Naive thymus-derived CD4-positive, alpha-beta T cell (primary cell): ENCODE measurements at regions not wholly inside any gene's neighbourhood (a gene's known extent, or its start where the extent isn't known, plus 50 kb on each side); places are given as distances from the start of the nearest gene placed in this dataset.
"Not testable (repeated sequence)": the region's sequence is repeated elsewhere in the genome, so short reads cannot be mapped to it uniquely, and the experiment has no call there.

Experiments used
- ATAC-seq: fragments of 150-1000 bp; cut with Tn5 transposase; 2 replicates; pipeline ENCODE4 v1.10.0; 2021; ENCODE audit warnings: mild to moderate bottlenecking, moderate library complexity
- CTCF ChIA-PET: fragments of 350-600 bp; sonication (Branson Sonifier 250); formaldehyde crosslinking; loops from one replicate; lab custom pipeline; 2021; ENCODE audit warnings: antibody characterized with exemption; lab: Charles Lee
- POLR2A ChIA-PET: fragments of 350-600 bp; sonication (Branson Sonifier 250); formaldehyde crosslinking; loops from one replicate; lab custom pipeline; 2021; ENCODE audit warnings: antibody characterized with exemption, inconsistent platforms; lab: Charles Lee
- DNase-seq, 9 donors: peaks; one replicate each; pipeline versions ENCODE4 v3.0.0 to v3.0.0-alpha.2; 2020 to 2022; ENCODE audit warnings: mixed read lengths in 1 of 9
- H3K27ac ChIP-seq: one replicate; pipeline ENCODE4 v1.7.0; 2013; ENCODE audit warnings: mild to moderate bottlenecking, low read depth, low read length, moderate library complexity
- H3K27me3 ChIP-seq, 2 donors: one replicate each; pipeline ENCODE4 v1.7.0; 2013; ENCODE audit warnings: low read length in 2 of 2, mild to moderate bottlenecking in 2 of 2, moderate library complexity in 2 of 2; ENCODE audit not compliant: control insufficient read depth in 2 of 2, insufficient read depth in 2 of 2
- H3K36me3 ChIP-seq, 3 experiments: 1 replicate in 2 of 3; 2 replicates in 1 of 3; pipeline ENCODE4 v1.7.0; 2013; ENCODE audit warnings: low read length in 3 of 3, mild to moderate bottlenecking in 3 of 3, moderate library complexity in 1 of 3; ENCODE audit not compliant: insufficient read depth in 3 of 3, control insufficient read depth in 2 of 3
- H3K4me1 ChIP-seq, 2 donors: one replicate each; pipeline ENCODE4 v1.7.0; 2013; ENCODE audit warnings: low read length in 2 of 2, mild to moderate bottlenecking in 2 of 2, moderate library complexity in 1 of 2; ENCODE audit not compliant: control insufficient read depth in 2 of 2, insufficient read depth in 2 of 2
- H3K4me3 ChIP-seq: 2 replicates; pipeline ENCODE4 v1.7.0; 2013; ENCODE audit warnings: mild to moderate bottlenecking, low read length
- H3K9me3 ChIP-seq, 3 experiments: 1 replicate in 2 of 3; 2 replicates in 1 of 3; pipeline ENCODE4 v1.7.0; 2013; ENCODE audit warnings: low read length in 3 of 3; ENCODE audit not compliant: control insufficient read depth in 2 of 3
- H3K27ac Mint-ChIP-seq, 9 donors: one replicate each; pipeline ENCODE4 v1.8.0; 2020 to 2022; ENCODE audit warnings: mixed read lengths in 9 of 9, mild to moderate bottlenecking in 8 of 9, moderate library complexity in 5 of 9, inconsistent platforms in 2 of 9
- H3K27me3 Mint-ChIP-seq, 5 donors: one replicate each; pipeline ENCODE4 v1.8.0; 2021 to 2022; ENCODE audit warnings: mixed read lengths in 5 of 5, mild to moderate bottlenecking in 1 of 5
- H3K36me3 Mint-ChIP-seq, 5 donors: one replicate each; pipeline ENCODE4 v1.8.0; 2020 to 2022; ENCODE audit warnings: mixed read lengths in 5 of 5, mild to moderate bottlenecking in 3 of 5, inconsistent platforms in 1 of 5
- H3K4me1 Mint-ChIP-seq, 7 donors: one replicate each; pipeline ENCODE4 v1.8.0; 2020 to 2022; ENCODE audit warnings: mixed read lengths in 7 of 7, mild to moderate bottlenecking in 3 of 7, inconsistent platforms in 1 of 7
- H3K4me3 Mint-ChIP-seq, 10 donors: one replicate each; pipeline ENCODE4 v1.8.0; 2020 to 2022; ENCODE audit warnings: mild to moderate bottlenecking in 10 of 10, mixed read lengths in 10 of 10, moderate library complexity in 6 of 10, inconsistent platforms in 2 of 10
- H3K9me3 Mint-ChIP-seq, 11 donors: one replicate each; pipeline ENCODE4 v1.8.0; 2020 to 2022; ENCODE audit warnings: mixed read lengths in 11 of 11, mild to moderate bottlenecking in 4 of 11, inconsistent platforms in 1 of 11, moderate library complexity in 1 of 11
- intact Hi-C, 2 donors: fragments of 100-400 bp; cut with micrococcal nuclease; formaldehyde crosslinking; loops; one replicate each; pipeline ENCODE4 v1.15.1; 2023

DNA sequence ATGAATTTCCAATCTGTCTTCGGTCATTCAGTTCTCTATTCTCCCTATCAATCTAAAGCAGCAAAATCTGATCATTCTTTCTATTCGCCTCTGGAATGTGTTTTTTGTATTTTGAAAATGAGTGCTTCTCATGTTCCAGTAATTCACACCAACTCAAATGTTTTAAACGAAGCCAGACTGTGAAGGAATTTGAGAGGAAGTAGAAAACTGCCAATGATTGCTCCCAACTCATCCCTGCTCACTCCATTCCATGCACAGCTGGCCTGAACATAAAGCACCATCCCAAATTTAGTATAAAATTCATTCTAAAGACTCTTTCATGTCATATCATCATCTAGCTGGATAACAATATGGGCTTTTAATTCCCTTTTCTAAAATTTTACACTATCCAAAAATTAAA is 123.8 kb downstream of the DUSP6 start:
- no peak for DNase-seq
- no peaks in the 10 kb centered on the region for H3K9me3 ChIP-seq
- intact Hi-C loops = loop anchor here (5.0 kb wide), 3 partner anchors 186 to 479 kb away; partner anchors contain the start of genes ATP2B1 (in 1 of the 2) and POC1B (in 1 of the 2)
- no peaks in the 10 kb centered on the region for H3K27me3 Mint-ChIP-seq
- H3K36me3 ChIP-seq = no peaks in the 10 kb centered on the region
- ChIA-PET CTCF (no interaction called here), POLR2A (no interaction called here)
- peaks cover 16 to 23% of the 10 kb centered on the region in 2 donors for H3K4me1 ChIP-seq
- H3K4me3 ChIP-seq = no peak overlapping the region
- no peak overlapping the region for H3K4me3 Mint-ChIP-seq
- ATAC-seq = no peak
- no peaks in the 10 kb centered on the region for H3K27me3 ChIP-seq
- H3K27ac ChIP-seq = no peak overlapping the region
- peaks cover 25 to 79% (median 65%) of the 10 kb centered on the region in 7 donors for H3K4me1 Mint-ChIP-seq
- H3K36me3 Mint-ChIP-seq = peaks cover 0 to 23% (median 0%) of the 10 kb centered on the region in 5 donors
- H3K27ac Mint-ChIP-seq = no peak overlapping the region
- H3K9me3 Mint-ChIP-seq = peaks cover 0 to 4% (median 0%) of the 10 kb centered on the region in 11 donors

DNA sequence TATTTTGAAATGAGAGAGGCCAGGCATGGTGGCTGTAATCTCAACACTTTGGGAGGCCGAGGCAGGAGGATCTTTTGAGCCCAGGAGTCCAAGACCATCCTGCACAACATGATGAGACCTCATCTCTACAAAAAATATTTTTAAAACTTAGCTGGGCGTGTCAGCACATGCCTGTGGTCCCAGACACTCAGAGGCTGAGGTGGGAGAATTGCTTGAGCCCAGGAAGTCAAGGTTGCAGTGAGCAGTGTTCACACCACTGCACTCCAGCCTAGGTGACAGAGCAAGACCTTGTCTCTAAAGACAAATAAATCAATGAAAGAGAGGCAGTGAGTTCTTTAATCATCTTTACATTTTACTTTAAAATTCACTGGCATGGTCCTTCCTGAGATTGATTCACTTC is 124.5 kb downstream of the DUSP6 start:
- H3K27me3 ChIP-seq = no peaks in the 10 kb centered on the region
- H3K4me1 Mint-ChIP-seq = peaks cover 24 to 79% (median 63%) of the 10 kb centered on the region in 7 donors
- peak overlapping the region in 1 of 9 donors; percentile 10 for H3K27ac Mint-ChIP-seq
- POLR2A ChIA-PET = interaction anchor here (0.6 kb wide), 1 partner anchor 786 kb away, joined by 3 read pairs; no protein-coding TSS in a partner anchor
- no peak overlapping the region for H3K27ac ChIP-seq
- CTCF ChIA-PET = no interaction called here
- peaks cover 0 to 21% (median 0%) of the 10 kb centered on the region in 5 donors for H3K36me3 Mint-ChIP-seq
- H3K4me1 ChIP-seq = peaks cover 16 to 23% of the 10 kb centered on the region in 2 donors
- H3K9me3 ChIP-seq = no peaks in the 10 kb centered on the region
- no peak for DNase-seq
- no peak overlapping the region for H3K4me3 ChIP-seq
- intact Hi-C loops = loop anchor here (5.0 kb wide), 3 partner anchors 185 to 480 kb away; partner anchors contain the start of genes ATP2B1 (in 1 of the 2) and POC1B (in 1 of the 2)
- H3K9me3 Mint-ChIP-seq = peaks cover 0 to 7% (median 0%) of the 10 kb centered on the region in 11 donors
- H3K27me3 Mint-ChIP-seq = no peaks in the 10 kb centered on the region
- no peak for ATAC-seq
- no peaks in the 10 kb centered on the region for H3K36me3 ChIP-seq
- no peak overlapping the region for H3K4me3 Mint-ChIP-seq

DNA sequence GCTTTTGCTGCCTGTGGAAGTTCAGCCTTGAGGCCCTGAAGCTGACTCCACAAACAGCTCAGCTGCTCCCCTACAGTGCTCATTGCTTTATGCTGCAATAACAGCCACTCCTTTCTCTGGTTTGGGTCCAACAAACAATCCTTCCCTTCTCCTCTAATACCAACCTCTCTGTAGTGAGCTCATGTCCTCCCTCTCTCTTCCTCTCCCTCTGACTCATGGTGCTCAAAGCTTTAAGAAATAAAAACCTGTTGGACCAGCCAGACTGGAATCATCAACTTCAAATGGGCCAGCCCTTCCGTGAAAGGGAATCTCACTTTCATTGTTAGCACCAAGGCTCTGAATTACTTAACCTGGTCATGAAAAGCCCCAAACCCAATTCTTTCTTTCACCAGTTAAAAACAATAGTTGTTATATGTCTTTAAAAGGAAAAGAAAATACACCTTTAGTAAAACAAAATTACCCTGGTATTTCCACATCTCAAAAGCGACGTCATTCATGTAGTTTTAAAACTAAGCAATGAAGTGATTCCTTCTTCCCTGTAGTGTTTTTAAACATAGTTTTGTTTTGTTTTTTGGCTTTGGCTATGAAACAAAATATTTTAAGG is 126.4 kb downstream of the DUSP6 start:
- intact Hi-C loops = loop anchor here (1.0 to 5.0 kb wide), 11 partner anchors 9 to 481 kb away; partner anchors contain the start of genes DUSP6 (in 2 of the 2), ATP2B1 (in 1 of the 2) and POC1B (in 1 of the 2)
- ATAC-seq (peak; percentile 26), DNase-seq (peak in 1 of 9 donors; percentile 47)
- H3K27ac Mint-ChIP-seq = peak overlapping the region; percentile 38 to 94 (median 63)
- no peaks in the 10 kb centered on the region for H3K27me3 Mint-ChIP-seq
- peaks cover 0 to 20% (median 0%) of the 10 kb centered on the region in 5 donors for H3K36me3 Mint-ChIP-seq
- Histone ChIP-seq H3K4me1 (peaks cover 16 to 17% of the 10 kb centered on the region in 2 donors), H3K36me3 (no peaks in the 10 kb centered on the region), H3K4me3 (no peak overlapping the region), H3K27me3 (no peaks in the 10 kb centered on the region), H3K27ac (no peak overlapping the region), H3K9me3 (no peaks in the 10 kb centered on the region)
- ChIA-PET POLR2A (interaction anchor here (1.2 kb wide), 1 partner anchor 12 kb away, joined by 3 read pairs; no protein-coding TSS in a partner anchor), CTCF (interaction anchor here (0.6 kb wide), 1 partner anchor 136 kb away, joined by 4 read pairs; no protein-coding TSS in a partner anchor)
- H3K4me3 Mint-ChIP-seq = peak overlapping the region in 8 of 10 donors; percentile 26 to 74 (median 54)
- peaks cover 18 to 76% (median 48%) of the 10 kb centered on the region in 7 donors for H3K4me1 Mint-ChIP-seq
- H3K9me3 Mint-ChIP-seq = peaks cover 0 to 5% (median 0%) of the 10 kb centered on the region in 11 donors

DNA sequence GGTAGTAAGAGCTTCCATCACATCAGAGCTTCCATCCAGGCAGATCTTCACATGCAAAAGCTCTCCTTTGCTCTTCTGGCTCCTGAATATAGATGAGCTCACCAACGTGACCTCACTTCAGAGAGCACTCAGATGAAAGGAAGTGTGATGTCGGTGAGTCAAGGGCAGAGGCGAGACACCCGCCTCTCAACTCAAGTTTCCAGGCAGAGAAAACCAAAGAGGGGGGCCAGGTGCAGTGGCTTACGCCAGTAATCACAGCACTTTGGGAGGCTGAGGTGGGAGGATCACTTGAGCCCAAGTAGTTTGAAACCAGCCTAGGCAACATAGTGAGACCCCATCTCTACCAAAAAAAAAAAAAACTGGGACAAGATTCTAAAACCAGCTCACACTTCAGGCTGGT is 126.9 kb downstream of the DUSP6 start:
- H3K4me3 Mint-ChIP-seq = peak overlapping the region; percentile 27 to 74 (median 58)
- intact Hi-C loops = loop anchor here (1.0 to 5.0 kb wide), 11 partner anchors 10 to 482 kb away; partner anchors contain the start of genes DUSP6 (in 2 of the 2), ATP2B1 (in 1 of the 2) and POC1B (in 1 of the 2)
- peaks cover 0 to 7% (median 0%) of the 10 kb centered on the region in 11 donors for H3K9me3 Mint-ChIP-seq
- ChIA-PET POLR2A (interaction anchor here (0.5 to 1.2 kb wide), 2 partner anchors 12 to 66 kb away, joined by 3 read pairs; no protein-coding TSS in a partner anchor), CTCF (interaction anchor here (0.6 kb wide), 1 partner anchor 136 kb away, joined by 4 read pairs; no protein-coding TSS in a partner anchor)
- peak; percentile 18 to 80 (median 66) for DNase-seq
- no peak overlapping the region for H3K4me3 ChIP-seq
- no peaks in the 10 kb centered on the region for H3K9me3 ChIP-seq
- peaks cover 16 to 17% of the 10 kb centered on the region in 2 donors for H3K4me1 ChIP-seq
- H3K36me3 Mint-ChIP-seq = peaks cover 0 to 23% (median 0%) of the 10 kb centered on the region in 5 donors
- no peaks in the 10 kb centered on the region for H3K27me3 ChIP-seq
- H3K27me3 Mint-ChIP-seq = no peaks in the 10 kb centered on the region
- H3K27ac ChIP-seq = no peak overlapping the region
- ATAC-seq = peak; percentile 99
- peak overlapping the region; percentile 56 to 94 (median 82) for H3K27ac Mint-ChIP-seq
- no peaks in the 10 kb centered on the region for H3K36me3 ChIP-seq
- H3K4me1 Mint-ChIP-seq = peaks cover 18 to 76% (median 45%) of the 10 kb centered on the region in 7 donors

DNA sequence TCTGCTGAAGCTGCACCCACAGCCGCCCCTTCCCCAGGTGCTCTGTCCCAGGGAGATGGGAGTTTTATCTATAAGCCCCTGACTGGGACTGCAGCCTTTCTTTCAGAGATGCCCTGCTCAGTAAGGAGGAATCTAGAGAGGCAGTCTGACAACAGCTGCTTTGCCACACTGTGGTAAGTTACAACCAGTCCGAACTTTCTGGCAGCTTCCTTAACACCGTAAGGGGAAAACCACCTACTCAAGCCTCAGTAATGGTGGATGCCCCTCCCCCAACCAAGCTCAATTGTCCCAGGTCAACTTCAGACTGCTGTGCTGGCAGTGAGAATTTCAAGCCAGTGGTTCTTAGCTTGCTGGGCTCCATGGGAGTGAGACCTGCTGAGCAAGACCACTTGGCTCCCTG is 129.7 kb downstream of the DUSP6 start:
- peak overlapping the region in 1 of 9 donors; percentile 50 for H3K27ac Mint-ChIP-seq
- intact Hi-C loops, H3K9me3 ChIP-seq, H3K27me3 Mint-ChIP-seq, H3K36me3 ChIP-seq, CTCF ChIA-PET, DNase-seq, POLR2A ChIA-PET, H3K4me3 ChIP-seq, H3K27ac ChIP-seq, ATAC-seq, H3K27me3 ChIP-seq: not testable (repeated sequence)
- peaks cover 0 to 27% (median 0%) of the 10 kb centered on the region in 5 donors for H3K36me3 Mint-ChIP-seq
- peaks cover 0 to 18% (median 0%) of the 10 kb centered on the region in 11 donors for H3K9me3 Mint-ChIP-seq
- H3K4me3 Mint-ChIP-seq = peak overlapping the region in 1 of 10 donors; percentile 29
- peaks cover 16 to 17% of the 10 kb centered on the region in 2 donors for H3K4me1 ChIP-seq
- H3K4me1 Mint-ChIP-seq = peaks cover 18 to 57% (median 44%) of the 10 kb centered on the region in 7 donors

DNA sequence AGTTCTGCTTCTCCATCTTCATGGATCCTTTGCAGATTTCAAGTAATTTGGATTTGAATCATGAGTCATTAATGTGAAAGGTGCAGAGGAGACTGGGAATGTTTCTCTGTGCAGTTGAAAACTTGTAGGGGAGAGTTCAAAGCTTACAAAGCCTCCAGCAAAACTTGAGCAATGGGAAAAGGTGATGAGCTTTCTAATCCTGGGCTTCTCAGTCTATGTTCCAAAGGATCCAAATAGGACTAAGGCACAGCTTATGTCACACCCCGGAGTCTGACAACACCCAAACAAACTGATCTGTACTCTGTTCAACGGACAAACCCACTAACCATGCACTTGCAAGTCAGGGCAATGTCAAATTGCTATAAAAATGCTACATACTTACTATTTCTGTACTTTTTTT is 134.8 kb downstream of the DUSP6 start:
- Mint-ChIP-seq H3K9me3 (peaks cover 0 to 15% (median 0%) of the 10 kb centered on the region in 11 donors), H3K4me1 (peaks cover 1 to 18% (median 7%) of the 10 kb centered on the region in 7 donors), H3K36me3 (peaks cover 0 to 21% (median 0%) of the 10 kb centered on the region in 5 donors), H3K27me3 (no peaks in the 10 kb centered on the region), H3K27ac (no peak overlapping the region), H3K4me3 (no peak overlapping the region)
- H3K9me3 ChIP-seq = no peaks in the 10 kb centered on the region
- no peak for ATAC-seq
- intact Hi-C loops = no loop called here
- no peak overlapping the region for H3K4me3 ChIP-seq
- peaks cover 0 to under 1% of the 10 kb centered on the region in 2 donors for H3K4me1 ChIP-seq
- H3K36me3 ChIP-seq = no peaks in the 10 kb centered on the region
- H3K27ac ChIP-seq = no peak overlapping the region
- no peak for DNase-seq
- ChIA-PET CTCF (no interaction called here), POLR2A (no interaction called here)
- no peaks in the 10 kb centered on the region for H3K27me3 ChIP-seq
